Activated T-helper 2 cell treated with anti-CD3 and anti-CD28 coated beads, Interferon-gamma antibody, Interleukin-2, Interleukin-4, amounts not matched to agents 10 μg/mL and 5 μg/mL and 100 μg/mL, durations not matched to agents 14 hours and 24 hours and 36 hours (primary cell): ENCODE measurements at regions not wholly inside any gene's neighbourhood (a gene's known extent, or its start where the extent isn't known, plus 50 kb on each side); places are given as distances from the start of the nearest gene placed in this dataset.

Experiments
- DNase-seq: peaks from one replicate; pipeline ENCODE4 v3.0.0; 2021; ENCODE audit warnings: low spot score
- H3K27ac Mint-ChIP-seq: one replicate; pipeline ENCODE4 v1.8.0; 2021; ENCODE audit warnings: mixed read lengths
- H3K27me3 Mint-ChIP-seq: one replicate; pipeline ENCODE4 v1.8.0; 2021; ENCODE audit warnings: low read depth, mixed read lengths
- H3K36me3 Mint-ChIP-seq: one replicate; pipeline ENCODE4 v1.8.0; 2021; ENCODE audit warnings: low read depth, mixed read lengths
- H3K4me1 Mint-ChIP-seq: one replicate; pipeline ENCODE4 v1.8.0; 2021; ENCODE audit warnings: low read depth, mixed read lengths
- H3K4me3 Mint-ChIP-seq: one replicate; pipeline ENCODE4 v1.8.0; 2021; ENCODE audit warnings: low read depth, mild to moderate bottlenecking, moderate library complexity, mixed read lengths
- H3K9me3 Mint-ChIP-seq: one replicate; pipeline ENCODE4 v1.8.0; 2021; ENCODE audit warnings: mixed read lengths
- intact Hi-C: fragments of 100-400 bp; cut with micrococcal nuclease; formaldehyde crosslinking; loops from one replicate; pipeline ENCODE4 v1.15.1; 2023

DNA sequence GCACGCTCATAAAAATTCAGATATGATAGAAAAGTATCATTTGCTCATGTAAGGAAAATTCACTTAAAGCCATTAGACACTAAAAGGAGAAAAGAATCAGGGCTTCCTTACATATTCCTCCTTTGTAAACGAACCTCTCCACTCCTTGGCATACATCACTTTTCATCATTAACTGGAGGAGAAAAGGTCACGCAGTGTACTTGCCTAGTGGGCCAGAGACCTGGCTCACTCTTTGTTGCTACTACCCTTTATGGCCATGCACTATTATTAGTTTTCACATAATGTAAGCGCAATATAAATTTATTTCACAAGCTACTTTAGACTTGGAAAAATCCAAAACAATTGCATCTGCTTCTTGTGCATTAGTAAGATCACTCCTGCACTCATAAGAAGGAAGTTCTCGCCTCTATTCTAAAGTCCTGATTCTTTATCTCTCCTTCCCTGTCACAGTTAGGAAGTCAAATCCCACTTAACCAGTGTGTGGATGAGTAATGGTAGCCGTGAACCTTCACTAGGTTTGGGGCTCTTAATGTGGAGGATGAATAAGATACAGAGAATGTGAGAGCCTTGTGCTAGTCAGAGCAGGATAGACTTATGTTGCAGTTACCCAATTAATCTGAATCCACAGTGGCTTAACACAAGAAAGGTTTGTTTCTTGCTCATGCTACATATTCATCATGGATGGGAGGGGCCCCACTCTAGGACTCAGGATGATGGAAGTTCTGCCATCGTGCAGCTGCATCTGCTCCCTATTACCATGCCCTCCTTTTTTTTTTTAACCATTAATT, 115.0 kb upstream of the GLS start:
- no peaks in the 10 kb centered on the region for H3K36me3 Mint-ChIP-seq
- H3K4me1 Mint-ChIP-seq, result peaks cover 48% of the 10 kb centered on the region
- no peaks in the 10 kb centered on the region for H3K27me3 Mint-ChIP-seq
- H3K27ac Mint-ChIP-seq, result no peak overlapping the region
- H3K4me3 Mint-ChIP-seq, result no peak overlapping the region
- no peak for DNase-seq
- intact Hi-C loops, result loop anchor here (2.0 kb wide), 1 partner anchor 25 kb away; no protein-coding TSS in a partner anchor
- no peaks in the 10 kb centered on the region for H3K9me3 Mint-ChIP-seq

DNA sequence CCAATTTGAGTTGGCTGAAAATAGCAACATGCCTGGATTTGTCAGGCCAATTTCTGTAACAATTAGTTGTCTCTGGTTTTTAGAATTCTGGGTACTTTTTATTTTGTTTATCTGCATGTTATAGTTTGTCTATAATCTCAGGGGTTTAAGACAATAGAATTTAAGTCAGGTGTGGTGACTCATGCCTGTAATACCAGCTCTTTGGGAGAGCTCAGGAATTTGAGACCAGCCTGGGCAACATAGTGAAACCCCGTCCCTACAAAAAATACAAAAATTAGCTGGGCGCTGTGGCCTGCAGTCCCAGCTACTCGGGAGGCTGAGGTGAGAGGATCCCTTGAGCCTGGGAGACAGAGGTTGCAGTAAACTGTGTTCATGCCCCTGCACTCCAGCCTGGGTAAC, 114.4 kb upstream of the GLS start:
- no peaks in the 10 kb centered on the region for H3K36me3 Mint-ChIP-seq
- intact Hi-C loops, result no loop called here
- no peak for DNase-seq
- peaks cover 49% of the 10 kb centered on the region for H3K4me1 Mint-ChIP-seq
- no peaks in the 10 kb centered on the region for H3K27me3 Mint-ChIP-seq
- H3K9me3 Mint-ChIP-seq, result no peaks in the 10 kb centered on the region
- no peak overlapping the region for H3K27ac Mint-ChIP-seq
- H3K4me3 Mint-ChIP-seq, result no peak overlapping the region

DNA sequence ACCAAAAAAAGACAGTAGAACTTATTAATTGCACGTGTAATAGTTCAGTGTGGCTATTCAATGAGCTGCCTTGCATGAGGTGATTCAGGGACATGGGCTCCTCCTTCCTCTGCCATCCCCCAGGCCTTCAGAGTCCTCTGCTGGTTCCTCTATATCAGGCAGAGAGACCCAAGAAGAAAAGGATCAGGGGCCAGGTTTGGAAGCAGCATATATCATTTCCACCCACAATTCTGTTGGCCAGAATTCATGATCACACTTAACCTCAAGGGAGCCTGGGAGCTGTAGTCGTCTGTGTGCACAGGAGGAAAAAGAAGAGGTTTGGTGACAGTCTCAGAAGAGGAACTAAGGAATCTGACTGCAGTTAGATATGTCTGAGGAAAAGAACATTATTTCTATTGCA, 114.0 kb upstream of the GLS start:
- Mint-ChIP-seq H3K4me1 (peaks cover 49% of the 10 kb centered on the region), H3K9me3 (no peaks in the 10 kb centered on the region), H3K27ac (no peak overlapping the region), H3K27me3 (no peaks in the 10 kb centered on the region), H3K36me3 (no peaks in the 10 kb centered on the region), H3K4me3 (no peak overlapping the region)
- intact Hi-C loops, result no loop called here
- DNase-seq, result no peak

DNA sequence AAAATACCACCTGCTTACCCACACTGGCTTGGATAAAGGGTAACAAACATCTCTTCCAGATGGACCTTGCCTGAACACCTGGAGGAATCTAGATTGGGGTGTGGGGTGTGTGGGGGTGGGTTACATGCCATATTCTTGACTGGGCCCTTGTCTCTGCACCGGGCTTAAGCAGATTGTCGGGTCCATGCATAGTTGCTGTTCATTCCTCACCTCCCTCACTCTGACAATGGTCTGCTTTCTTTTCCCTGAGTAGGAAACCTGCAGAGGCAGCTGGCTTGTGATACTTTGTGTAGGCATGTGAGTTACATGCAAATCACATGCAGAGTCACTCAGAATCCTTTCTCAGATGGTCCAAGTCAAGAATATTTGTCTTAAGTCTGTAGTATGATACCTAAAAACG, 112.8 kb upstream of the GLS start:
- H3K9me3 Mint-ChIP-seq, result no peaks in the 10 kb centered on the region
- peaks cover 44% of the 10 kb centered on the region for H3K4me1 Mint-ChIP-seq
- no peaks in the 10 kb centered on the region for H3K36me3 Mint-ChIP-seq
- H3K27me3 Mint-ChIP-seq, result no peaks in the 10 kb centered on the region
- H3K27ac Mint-ChIP-seq, result no peak overlapping the region
- H3K4me3 Mint-ChIP-seq, result no peak overlapping the region
- intact Hi-C loops, result no loop called here
- DNase-seq, result no peak

DNA sequence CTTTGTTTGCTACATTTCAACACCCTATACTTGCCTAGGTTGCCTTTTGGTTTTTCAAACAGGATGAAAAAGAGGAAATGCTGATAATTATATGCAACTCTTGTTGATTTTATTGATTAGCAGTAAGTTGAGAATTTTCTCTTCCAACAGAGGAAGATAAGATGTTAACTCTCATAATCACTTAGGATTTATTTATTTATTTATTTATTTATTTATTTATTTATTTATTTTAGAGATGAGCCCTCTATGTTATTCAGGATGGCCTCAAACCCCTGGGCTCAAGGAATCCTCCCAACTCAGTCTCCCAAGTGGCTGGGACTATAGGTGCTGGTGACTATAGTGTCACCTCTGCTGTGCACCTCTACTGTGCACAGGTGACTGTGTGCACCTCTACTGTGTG, 111.4 kb upstream of the GLS start:
- H3K4me1 Mint-ChIP-seq, result peaks cover 31% of the 10 kb centered on the region
- DNase-seq, result no peak
- no peaks in the 10 kb centered on the region for H3K9me3 Mint-ChIP-seq
- intact Hi-C loops, result no loop called here
- H3K27me3 Mint-ChIP-seq, result no peaks in the 10 kb centered on the region
- H3K27ac Mint-ChIP-seq, result no peak overlapping the region
- H3K4me3 Mint-ChIP-seq, result no peak overlapping the region
- no peaks in the 10 kb centered on the region for H3K36me3 Mint-ChIP-seq

DNA sequence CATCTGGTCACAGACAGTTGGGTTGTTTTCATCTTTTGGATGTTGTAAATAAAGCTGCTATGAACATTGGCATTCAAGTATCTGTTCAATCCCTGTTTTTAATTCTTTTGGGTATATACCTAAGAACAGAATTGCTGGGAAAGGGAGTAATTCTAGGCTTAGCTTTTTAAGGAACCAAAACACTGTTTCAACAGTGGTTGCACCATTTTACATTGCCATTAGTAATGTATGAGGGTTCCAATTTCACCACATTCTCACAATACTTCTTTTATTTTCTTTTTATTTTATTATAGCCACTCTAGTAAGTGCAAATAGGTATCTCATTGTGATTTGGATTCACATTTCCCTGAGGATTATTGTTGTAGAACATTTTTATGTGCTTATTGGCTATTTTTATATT, 108.9 kb upstream of the GLS start:
- no peak for DNase-seq
- Mint-ChIP-seq H3K9me3 (peaks cover 11% of the 10 kb centered on the region), H3K27me3 (no peaks in the 10 kb centered on the region), H3K27ac (no peak overlapping the region), H3K4me1 (peaks cover 14% of the 10 kb centered on the region), H3K4me3 (no peak overlapping the region), H3K36me3 (peaks cover under 1% of the 10 kb centered on the region)
- intact Hi-C loops, result no loop called here

DNA sequence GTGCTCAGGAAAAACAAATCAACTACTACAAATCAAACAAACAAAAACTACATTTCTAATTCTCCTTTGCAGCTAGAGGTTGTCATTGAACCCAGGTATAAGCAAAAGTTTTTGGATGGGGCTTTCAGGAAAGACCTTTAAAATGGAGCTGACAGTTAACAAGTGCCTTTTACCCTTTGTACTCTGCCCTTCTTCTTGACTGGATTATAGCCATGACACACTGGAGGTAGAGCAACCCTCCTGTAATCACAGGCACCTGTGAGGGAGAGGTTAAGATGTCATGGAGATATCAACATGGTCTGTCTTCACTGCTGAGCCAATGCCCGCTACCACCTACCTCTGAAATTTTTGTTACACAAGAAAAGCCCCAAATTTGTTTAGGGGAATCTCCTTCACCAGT, 100.0 kb upstream of the GLS start:
- Mint-ChIP-seq H3K36me3 (peaks cover 3% of the 10 kb centered on the region), H3K27me3 (no peaks in the 10 kb centered on the region), H3K4me3 (no peak overlapping the region), H3K4me1 (peaks cover 34% of the 10 kb centered on the region), H3K27ac (no peak overlapping the region), H3K9me3 (peaks cover 23% of the 10 kb centered on the region)
- DNase-seq, result no peak
- intact Hi-C loops, result loop anchor here (5.0 kb wide), 2 partner anchors 128 to 167 kb away; no protein-coding TSS in a partner anchor

- peak; percentile 30 for DNase-seq
- H3K36me3 Mint-ChIP-seq, result peaks cover 3% of the 10 kb centered on the region
- no peaks in the 10 kb centered on the region for H3K27me3 Mint-ChIP-seq
- peaks cover 17% of the 10 kb centered on the region for H3K9me3 Mint-ChIP-seq
- intact Hi-C loops, result loop anchor here (1.0 to 5.0 kb wide), 4 partner anchors 23 to 249 kb away; no protein-coding TSS in a partner anchor
- peaks cover 39% of the 10 kb centered on the region for H3K4me1 Mint-ChIP-seq
- H3K27ac Mint-ChIP-seq, result no peak overlapping the region
- H3K4me3 Mint-ChIP-seq, result no peak overlapping the region
Measured at GRCh38 chr2:190781604-190782198, 98.9 kb upstream of the GLS start.

GRCh38 chr2:190782264-190782663, 98.4 kb upstream of the GLS start:
- Mint-ChIP-seq H3K36me3 (no peaks in the 10 kb centered on the region), H3K27ac (no peak overlapping the region), H3K9me3 (peaks cover 11% of the 10 kb centered on the region), H3K27me3 (no peaks in the 10 kb centered on the region), H3K4me3 (no peak overlapping the region), H3K4me1 (peaks cover 40% of the 10 kb centered on the region)
- DNase-seq, result no peak
- intact Hi-C loops, result loop anchor here (5.0 kb wide), 2 partner anchors 130 to 165 kb away; no protein-coding TSS in a partner anchor

GRCh38 chr2:190783513-190784263, 96.9 kb upstream of the GLS start:
- no peak for DNase-seq
- intact Hi-C loops, result loop anchor here (5.0 kb wide), 2 partner anchors 131 to 164 kb away; no protein-coding TSS in a partner anchor
- Mint-ChIP-seq H3K36me3 (no peaks in the 10 kb centered on the region), H3K27me3 (no peaks in the 10 kb centered on the region), H3K4me3 (no peak overlapping the region), H3K27ac (no peak overlapping the region), H3K4me1 (peaks cover 47% of the 10 kb centered on the region), H3K9me3 (peaks cover 11% of the 10 kb centered on the region)

GRCh38 chr2:190785334-190785733, 95.3 kb upstream of the GLS start:
- Mint-ChIP-seq H3K36me3 (no peaks in the 10 kb centered on the region), H3K27me3 (no peaks in the 10 kb centered on the region), H3K9me3 (peaks cover 8% of the 10 kb centered on the region), H3K4me3 (no peak overlapping the region), H3K4me1 (peaks cover 53% of the 10 kb centered on the region), H3K27ac (no peak overlapping the region)
- DNase-seq, result no peak
- intact Hi-C loops, result loop anchor here (5.0 kb wide), 1 partner anchor 367 kb away; the partner anchor contains the start of gene STAT4

- Mint-ChIP-seq H3K4me1 (peaks cover 55% of the 10 kb centered on the region), H3K27me3 (no peaks in the 10 kb centered on the region)
Measured at GRCh38 chr2:190786404-190787166, 94.0 kb upstream of the GLS start.

More at GRCh38 chr2:190786404-190787166, 94.0 kb upstream of the GLS start:
- intact Hi-C loops, result loop anchor here (5.0 kb wide), 1 partner anchor 366 kb away; the partner anchor contains the start of gene STAT4
- DNase-seq, result no peak
- Mint-ChIP-seq H3K4me3 (no peak overlapping the region), H3K36me3 (no peaks in the 10 kb centered on the region), H3K27ac (peak overlapping the region; percentile 36), H3K9me3 (peaks cover 8% of the 10 kb centered on the region)
